ENCODE measurements at regions not wholly inside any gene's neighbourhood (a gene's known extent, or its start where the extent isn't known, plus 50 kb on each side); places are given as distances from the start of the nearest gene placed in this dataset.

DNA sequence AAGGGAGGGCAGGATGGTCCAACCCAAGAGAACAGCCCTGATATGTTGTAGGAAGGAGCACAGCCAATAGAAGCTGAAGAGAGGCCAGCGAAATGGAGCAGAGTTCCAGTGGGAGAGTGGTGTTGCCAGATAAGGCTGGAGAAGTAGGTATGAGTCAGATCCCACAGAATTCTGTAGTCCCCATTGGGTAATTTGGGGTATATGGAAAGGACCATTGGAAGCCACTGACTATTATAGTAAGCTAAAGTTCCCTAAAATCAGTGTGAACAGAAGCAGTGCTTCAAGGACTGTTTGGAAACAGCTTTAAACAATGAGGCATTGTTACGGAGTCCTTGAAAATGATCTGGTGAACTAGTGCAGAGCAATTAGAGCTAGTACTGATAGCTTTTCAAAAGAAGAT, 63.0 kb downstream of the DISP1 start:
- no peak for TF ChIP-seq POLR2A (IDR thresholded peaks at IDR 0.05)
- no peak for TF ChIP-seq CTCF (IDR thresholded peaks at IDR 0.05 in 4 of 5, conservative IDR thresholded peaks at IDR 0.05 in 1 of 5)

All from gastrocnemius medialis (tissue), 4 donors.